ENCODE measurements at regions not wholly inside any gene's neighbourhood (a gene's known extent, or its start where the extent isn't known, plus 50 kb on each side); places are given as distances from the start of the nearest gene placed in this dataset.

- Histone ChIP-seq H3K4me3 (no peak overlapping the region), H3K9me3 (no peaks in the 10 kb centered on the region), H3K27ac (no peak overlapping the region), H3K36me3 (no peaks in the 10 kb centered on the region), H3K4me1 (no peaks in the 10 kb centered on the region), H3K27me3 (no peaks in the 10 kb centered on the region)
- WGBS, 2 donors (ENCODE audit: low coverage in 1 of 2): 80 to 91% methylated on average over 1 to 2 of the region's 2 CpGs
- intact Hi-C loops (cut with DNase I; ENCODE audit: low total_unique reads) (no loop called here), in situ Hi-C loops (cut with MboI; ENCODE audit: low pct_ligation_motif_present in 1 of 4, low pct_unique_long_range_greater_than_20kb in 1 of 4, low sequenced_read_pairs in 3 of 4) (no loop called here)
- TF ChIP-seq EP300 (IDR thresholded peaks at IDR 0.05; ENCODE audit: low read depth): no peak
- TF ChIP-seq CTCF (IDR thresholded peaks at IDR 0.05): no peak
- TF ChIP-seq POLR2AphosphoS5 (IDR thresholded peaks at IDR 0.05): no peak
- no peak for TF ChIP-seq POLR2A (IDR thresholded peaks at IDR 0.05)
- DNase-seq: no peak
These were observed 62.7 kb upstream of the JDP2 start for GRCh38 chr14:75365116-75365515.

GRCh38 chr14:75366963-75367362, 60.9 kb upstream of the JDP2 start:
- in situ Hi-C loops (cut with MboI; ENCODE audit: low pct_ligation_motif_present in 1 of 4, low pct_unique_long_range_greater_than_20kb in 1 of 4, low sequenced_read_pairs in 3 of 4): no loop called here
- DNase-seq: no peak
- Histone ChIP-seq H3K27ac (no peak overlapping the region), H3K27me3 (no peaks in the 10 kb centered on the region), H3K36me3 (no peaks in the 10 kb centered on the region), H3K4me3 (no peak overlapping the region), H3K9me3 (no peaks in the 10 kb centered on the region), H3K4me1 (no peaks in the 10 kb centered on the region)
- 74% methylated on average over 5 of the region's 5 CpGs; no CpG with 5 or more reads in 1 of the 2 donors for WGBS, 2 donors (ENCODE audit: low coverage in 1 of 2)
- intact Hi-C loops (cut with DNase I; ENCODE audit: low total_unique reads): no loop called here
- TF ChIP-seq POLR2A (IDR thresholded peaks at IDR 0.05): no peak
- TF ChIP-seq CTCF (IDR thresholded peaks at IDR 0.05): no peak
- TF ChIP-seq EP300 (IDR thresholded peaks at IDR 0.05; ENCODE audit: low read depth): no peak
- no peak for TF ChIP-seq POLR2AphosphoS5 (IDR thresholded peaks at IDR 0.05)

DNA sequence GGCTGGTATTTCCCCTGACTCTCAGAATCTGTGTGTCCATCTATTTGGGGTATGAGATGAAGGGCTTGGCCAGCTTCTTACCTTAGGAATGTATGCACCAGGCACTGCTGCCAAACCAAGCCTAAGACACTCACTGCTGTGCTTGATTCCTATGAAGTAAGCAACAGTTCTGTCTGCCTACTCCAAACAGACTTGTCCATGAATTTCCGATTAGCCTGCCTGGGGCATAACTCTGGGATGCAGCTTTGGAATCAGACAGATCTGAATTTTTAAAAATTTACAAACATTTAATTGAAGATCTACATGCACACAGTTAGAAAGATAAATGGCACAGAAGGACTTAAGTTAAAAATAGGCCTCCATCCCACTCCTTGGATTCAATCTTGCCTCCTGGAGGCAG, 59.5 kb upstream of the JDP2 start:
- intact Hi-C loops (cut with DNase I; ENCODE audit: low total_unique reads): no loop called here
- in situ Hi-C loops (cut with MboI; ENCODE audit: low pct_ligation_motif_present in 1 of 4, low pct_unique_long_range_greater_than_20kb in 1 of 4, low sequenced_read_pairs in 3 of 4): no loop called here
- Histone ChIP-seq H3K4me1 (peaks cover 0 to 8% (median 0%) of the 10 kb centered on the region in 4 donors), H3K9me3 (no peaks in the 10 kb centered on the region), H3K36me3 (no peaks in the 10 kb centered on the region), H3K4me3 (no peak overlapping the region), H3K27me3 (no peaks in the 10 kb centered on the region), H3K27ac (no peak overlapping the region)
- WGBS, 2 donors (ENCODE audit: low coverage in 1 of 2): 86 to 100% methylated on average over 1 of the region's 1 CpG
- no peak for TF ChIP-seq POLR2A (IDR thresholded peaks at IDR 0.05)
- no peak for TF ChIP-seq EP300 (IDR thresholded peaks at IDR 0.05; ENCODE audit: low read depth)
- TF ChIP-seq POLR2AphosphoS5 (IDR thresholded peaks at IDR 0.05): no peak
- no peak for TF ChIP-seq CTCF (IDR thresholded peaks at IDR 0.05)
- no peak for DNase-seq

GRCh38 chr14:75369506-75369905, 58.3 kb upstream of the JDP2 start:
- Histone ChIP-seq H3K4me3 (no peak overlapping the region), H3K27me3 (no peaks in the 10 kb centered on the region), H3K4me1 (peaks cover 0 to 8% (median 0%) of the 10 kb centered on the region in 4 donors), H3K9me3 (no peaks in the 10 kb centered on the region), H3K36me3 (no peaks in the 10 kb centered on the region), H3K27ac (no peak overlapping the region)
- intact Hi-C loops (cut with DNase I; ENCODE audit: low total_unique reads) (no loop called here), in situ Hi-C loops (cut with MboI; ENCODE audit: low pct_ligation_motif_present in 1 of 4, low pct_unique_long_range_greater_than_20kb in 1 of 4, low sequenced_read_pairs in 3 of 4) (no loop called here)
- TF ChIP-seq CTCF (IDR thresholded peaks at IDR 0.05) (no peak), EP300 (IDR thresholded peaks at IDR 0.05; ENCODE audit: low read depth) (no peak), POLR2A (IDR thresholded peaks at IDR 0.05) (no peak), POLR2AphosphoS5 (IDR thresholded peaks at IDR 0.05) (no peak)
- DNase-seq: no peak
- WGBS, 2 donors (ENCODE audit: low coverage in 1 of 2): 73% methylated on average over 1 of the region's 1 CpG; no CpG with 5 or more reads in 1 of the 2 donors
